OCI-LY1 (cell line): ENCODE measurements at regions not wholly inside any gene's neighbourhood (a gene's known extent, or its start where the extent isn't known, plus 50 kb on each side); places are given as distances from the start of the nearest gene placed in this dataset.

Experiments used
- H2AFZ ChIP-seq: fragments of 200-600 bp; sonication (generic), shearing (Covaris generic); 2 replicates; pipeline ENCODE4 v1.6.0; 2014; ENCODE audit warnings: antibody characterized with exemption, mild to moderate bottlenecking, low read length
- H3F3A ChIP-seq: fragments of 200-600 bp; sonication (generic), shearing (Covaris generic); 2 replicates; pipeline ENCODE4 v1.6.0; 2014; ENCODE audit warnings: mild to moderate bottlenecking, antibody characterized with exemption, low read length, moderate library complexity; ENCODE audit not compliant: insufficient read depth
- H3K27ac ChIP-seq: fragments of 200-600 bp; sonication (generic); 2 replicates; pipeline ENCODE4 v1.5.1; 2014; ENCODE audit warnings: low read length, mixed run types, mild to moderate bottlenecking, low read depth; ENCODE audit not compliant: poor library complexity, severe bottlenecking
- H3K27me3 ChIP-seq: fragments of 200-600 bp; sonication (generic); 2 replicates; pipeline ENCODE4 v1.6.0; 2014; ENCODE audit warnings: antibody characterized with exemption, mild to moderate bottlenecking, low read length, moderate library complexity; ENCODE audit not compliant: insufficient read depth
- H3K36me3 ChIP-seq: fragments of 200-600 bp; sonication (generic); 2 replicates; pipeline ENCODE4 v1.6.1; 2014; ENCODE audit warnings: mild to moderate bottlenecking, antibody characterized with exemption, low read length, moderate library complexity, mixed read lengths; ENCODE audit not compliant: insufficient read depth
- H3K4me1 ChIP-seq: fragments of 200-600 bp; sonication (generic); 2 replicates; pipeline ENCODE4 v1.5.1; 2014; ENCODE audit warnings: mild to moderate bottlenecking, low read length, moderate library complexity; ENCODE audit not compliant: insufficient read depth, severe bottlenecking
- H3K4me2 ChIP-seq: fragments of 200-600 bp; sonication (generic), shearing (Covaris generic); 2 replicates; pipeline ENCODE4 v1.6.1; 2014; ENCODE audit warnings: low read length
- H3K4me3 ChIP-seq: fragments of 200-600 bp; sonication (generic); 2 replicates; pipeline ENCODE4 v1.5.1; 2014; ENCODE audit warnings: low read length, low read depth, mild to moderate bottlenecking, mixed read lengths; ENCODE audit not compliant: poor library complexity, severe bottlenecking
- H3K79me2 ChIP-seq: fragments of 200-600 bp; shearing (Covaris generic); 2 replicates; pipeline ENCODE4 v1.6.1; 2016; ENCODE audit warnings: mixed run types, low read length, mixed read lengths; ENCODE audit not compliant: insufficient read depth
- H3K9ac ChIP-seq: fragments of 200-600 bp; sonication (generic), shearing (Covaris generic); 2 replicates; pipeline ENCODE4 v1.6.1; 2014; ENCODE audit warnings: mild to moderate bottlenecking, low read length, mixed read lengths
- H3K9me2 ChIP-seq: fragments of 200-600 bp; sonication (generic), shearing (Covaris generic); 2 replicates; pipeline ENCODE4 v1.6.1; 2014; ENCODE audit warnings: low read depth, mild to moderate bottlenecking, low read length, mixed read lengths
- H3K9me3 ChIP-seq: fragments of 200-600 bp; shearing (Covaris generic); 2 replicates; pipeline ENCODE4 v1.6.1; 2014; ENCODE audit warnings: low read length, mixed read lengths
- H4K20me1 ChIP-seq: fragments of 200-600 bp; sonication (generic), shearing (Covaris generic); 2 replicates; pipeline ENCODE4 v1.6.0; 2016; ENCODE audit warnings: mild to moderate bottlenecking, low read length; ENCODE audit not compliant: insufficient read depth
- EZH2 ChIP-seq: fragments of 200-600 bp; sonication (generic), shearing (Covaris generic); IDR thresholded peaks from 2 replicates; pipeline ENCODE4 v1.8.0; 2017; ENCODE audit warnings: borderline replicate concordance, mixed run types, mild to moderate bottlenecking, antibody characterized with exemption, low read length, moderate library complexity, mixed read lengths
- TF ChIP-seq, protein P1 (sequence below): fragments of 200-600 bp; sonication (generic), shearing (Covaris generic); IDR thresholded peaks from 2 replicates; pipeline ENCODE4 v1.5.1; 2017; ENCODE audit warnings: mild to moderate bottlenecking, antibody characterized with exemption, low read length, moderate library complexity, mixed read lengths

- Histone ChIP-seq H3K9ac (no peak overlapping the region), H3F3A (no peaks in the 10 kb centered on the region), H3K4me3 (no peak overlapping the region), H3K4me1 (no peaks in the 10 kb centered on the region), H2AFZ (no peak overlapping the region), H3K4me2 (no peak overlapping the region), H3K27ac (no peak overlapping the region), H3K9me3 (no peaks in the 10 kb centered on the region), H3K36me3 (no peaks in the 10 kb centered on the region), H4K20me1 (no peaks in the 10 kb centered on the region), H3K27me3 (no peaks in the 10 kb centered on the region), H3K79me2 (no peaks in the 10 kb centered on the region), H3K9me2 (no peaks in the 10 kb centered on the region)
- TF ChIP-seq EZH2, result no peak
- TF ChIP-seq, protein P1, sequence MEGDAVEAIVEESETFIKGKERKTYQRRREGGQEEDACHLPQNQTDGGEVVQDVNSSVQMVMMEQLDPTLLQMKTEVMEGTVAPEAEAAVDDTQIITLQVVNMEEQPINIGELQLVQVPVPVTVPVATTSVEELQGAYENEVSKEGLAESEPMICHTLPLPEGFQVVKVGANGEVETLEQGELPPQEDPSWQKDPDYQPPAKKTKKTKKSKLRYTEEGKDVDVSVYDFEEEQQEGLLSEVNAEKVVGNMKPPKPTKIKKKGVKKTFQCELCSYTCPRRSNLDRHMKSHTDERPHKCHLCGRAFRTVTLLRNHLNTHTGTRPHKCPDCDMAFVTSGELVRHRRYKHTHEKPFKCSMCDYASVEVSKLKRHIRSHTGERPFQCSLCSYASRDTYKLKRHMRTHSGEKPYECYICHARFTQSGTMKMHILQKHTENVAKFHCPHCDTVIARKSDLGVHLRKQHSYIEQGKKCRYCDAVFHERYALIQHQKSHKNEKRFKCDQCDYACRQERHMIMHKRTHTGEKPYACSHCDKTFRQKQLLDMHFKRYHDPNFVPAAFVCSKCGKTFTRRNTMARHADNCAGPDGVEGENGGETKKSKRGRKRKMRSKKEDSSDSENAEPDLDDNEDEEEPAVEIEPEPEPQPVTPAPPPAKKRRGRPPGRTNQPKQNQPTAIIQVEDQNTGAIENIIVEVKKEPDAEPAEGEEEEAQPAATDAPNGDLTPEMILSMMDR, result no peak
Measured at GRCh38 chr3:5811016-5811415, 623.5 kb downstream of the EDEM1 start.

DNA sequence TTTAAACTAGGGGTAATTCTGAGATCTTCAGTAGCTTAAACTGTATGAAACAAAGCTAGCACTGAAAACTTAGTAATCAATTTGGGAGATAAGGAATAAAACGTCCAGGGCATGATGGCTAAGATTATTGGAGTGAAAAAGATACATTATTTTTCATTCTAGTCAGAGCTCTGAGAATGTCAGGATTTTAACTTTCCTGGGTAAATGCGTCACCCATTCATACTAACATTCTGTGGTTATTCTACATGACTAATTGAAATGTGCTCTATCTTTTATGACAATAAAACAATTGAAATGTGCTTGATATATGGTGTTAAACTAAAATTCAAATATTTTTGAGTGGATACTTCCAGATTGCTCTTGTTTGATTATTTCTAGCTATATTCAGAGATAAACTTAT, 626.0 kb downstream of the EDEM1 start:
- TF ChIP-seq EZH2, result no peak
- TF ChIP-seq, protein P1, result no peak
- no peaks in the 10 kb centered on the region for H3K4me1 ChIP-seq
- H3K79me2 ChIP-seq, result no peaks in the 10 kb centered on the region
- no peak overlapping the region for H2AFZ ChIP-seq
- no peak overlapping the region for H3K4me2 ChIP-seq
- H3K4me3 ChIP-seq, result no peak overlapping the region
- no peaks in the 10 kb centered on the region for H4K20me1 ChIP-seq
- H3K9me3 ChIP-seq, result no peaks in the 10 kb centered on the region
- H3K36me3 ChIP-seq, result no peaks in the 10 kb centered on the region
- no peaks in the 10 kb centered on the region for H3K9me2 ChIP-seq
- no peak overlapping the region for H3K9ac ChIP-seq
- H3F3A ChIP-seq, result no peaks in the 10 kb centered on the region
- H3K27me3 ChIP-seq, result no peaks in the 10 kb centered on the region
- H3K27ac ChIP-seq, result no peak overlapping the region

DNA sequence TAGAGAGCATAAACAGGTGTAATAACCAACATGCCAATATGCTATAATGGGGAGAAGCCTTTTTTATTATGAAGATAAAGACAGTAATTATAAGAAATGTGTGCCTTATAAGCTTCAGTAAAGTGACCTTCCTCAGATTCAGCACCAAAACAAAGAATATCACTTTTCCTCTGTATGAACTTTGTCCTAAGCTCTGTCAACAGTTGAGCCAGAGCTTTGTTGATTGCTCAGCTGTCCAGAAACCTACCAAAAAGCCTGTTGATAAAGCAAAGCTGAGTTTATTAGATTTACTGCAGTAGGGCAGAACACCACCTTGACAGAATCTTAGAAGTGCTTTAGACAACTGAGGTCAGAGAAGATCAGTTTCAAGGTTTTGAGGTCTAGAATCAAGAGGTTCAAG, 635.3 kb downstream of the EDEM1 start:
- H2AFZ ChIP-seq, result no peak overlapping the region
- H3K36me3 ChIP-seq, result no peaks in the 10 kb centered on the region
- H3F3A ChIP-seq, result no peaks in the 10 kb centered on the region
- no peak overlapping the region for H3K4me2 ChIP-seq
- no peak overlapping the region for H3K4me3 ChIP-seq
- no peak overlapping the region for H3K27ac ChIP-seq
- no peaks in the 10 kb centered on the region for H3K9me2 ChIP-seq
- no peaks in the 10 kb centered on the region for H3K9me3 ChIP-seq
- H3K79me2 ChIP-seq, result no peaks in the 10 kb centered on the region
- H4K20me1 ChIP-seq, result no peaks in the 10 kb centered on the region
- H3K9ac ChIP-seq, result no peak overlapping the region
- no peaks in the 10 kb centered on the region for H3K27me3 ChIP-seq
- no peak for TF ChIP-seq EZH2
- TF ChIP-seq, protein P1, result no peak
- H3K4me1 ChIP-seq, result no peaks in the 10 kb centered on the region
